ENCODE measurements at regions not wholly inside any gene's neighbourhood (a gene's known extent, or its start where the extent isn't known, plus 50 kb on each side); places are given as distances from the start of the nearest gene placed in this dataset.

DNA sequence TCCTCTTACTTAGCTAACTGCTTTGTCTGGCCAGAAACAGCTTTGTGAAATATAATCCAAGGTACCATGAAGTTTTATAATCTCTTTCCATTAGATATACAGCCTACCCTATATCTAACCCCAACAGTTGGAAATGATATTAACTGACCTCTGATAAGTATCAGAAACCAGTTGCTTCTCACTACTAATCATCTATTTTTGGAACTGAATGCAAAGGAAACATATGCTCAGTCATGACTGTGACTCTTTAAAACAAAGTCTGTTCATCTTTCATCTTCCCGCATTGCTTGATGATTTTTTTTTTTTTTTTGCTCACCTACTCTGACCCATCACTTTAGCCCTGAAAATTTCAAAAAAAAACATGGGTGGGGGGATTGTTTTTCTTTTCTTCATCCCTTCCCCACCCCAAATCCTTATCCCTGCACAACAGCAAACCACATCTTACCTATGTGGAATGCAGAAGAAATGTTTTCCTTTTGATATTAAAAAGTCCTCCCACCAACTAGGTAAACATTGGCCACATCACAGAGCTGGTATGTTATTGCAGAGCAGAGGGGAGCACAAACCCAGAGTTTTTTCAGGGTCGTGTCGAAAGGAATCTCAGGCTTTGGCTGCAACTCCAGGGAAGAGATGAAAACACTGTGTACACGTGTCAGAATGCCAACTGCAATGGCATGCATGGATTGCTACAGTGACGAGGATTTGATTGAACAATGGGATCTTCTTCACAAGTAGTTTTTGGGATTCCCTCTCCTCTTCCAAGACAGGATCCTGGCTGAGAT, 137.3 kb downstream of the SLC30A10 start:
- TF ChIP-seq GATA2 (IDR thresholded peaks at IDR 0.05; ENCODE audit: low read depth, low read length) (no peak), GATA3 (IDR thresholded peaks at IDR 0.05; ENCODE audit: low read depth, low read length) (peak; percentile 49; the same call in 1 of the 2 replicates)

GRCh38 chr1:219788700-219789099, 139.7 kb downstream of the SLC30A10 start:
- TF ChIP-seq GATA2 (IDR thresholded peaks at IDR 0.05; ENCODE audit: low read depth, low read length) (no peak), GATA3 (IDR thresholded peaks at IDR 0.05; ENCODE audit: low read depth, low read length) (no peak)

GRCh38 chr1:219788091-219788490, 140.3 kb downstream of the SLC30A10 start:
- TF ChIP-seq GATA3 (IDR thresholded peaks at IDR 0.05; ENCODE audit: low read depth, low read length) (no peak), GATA2 (IDR thresholded peaks at IDR 0.05; ENCODE audit: low read depth, low read length) (no peak)

DNA sequence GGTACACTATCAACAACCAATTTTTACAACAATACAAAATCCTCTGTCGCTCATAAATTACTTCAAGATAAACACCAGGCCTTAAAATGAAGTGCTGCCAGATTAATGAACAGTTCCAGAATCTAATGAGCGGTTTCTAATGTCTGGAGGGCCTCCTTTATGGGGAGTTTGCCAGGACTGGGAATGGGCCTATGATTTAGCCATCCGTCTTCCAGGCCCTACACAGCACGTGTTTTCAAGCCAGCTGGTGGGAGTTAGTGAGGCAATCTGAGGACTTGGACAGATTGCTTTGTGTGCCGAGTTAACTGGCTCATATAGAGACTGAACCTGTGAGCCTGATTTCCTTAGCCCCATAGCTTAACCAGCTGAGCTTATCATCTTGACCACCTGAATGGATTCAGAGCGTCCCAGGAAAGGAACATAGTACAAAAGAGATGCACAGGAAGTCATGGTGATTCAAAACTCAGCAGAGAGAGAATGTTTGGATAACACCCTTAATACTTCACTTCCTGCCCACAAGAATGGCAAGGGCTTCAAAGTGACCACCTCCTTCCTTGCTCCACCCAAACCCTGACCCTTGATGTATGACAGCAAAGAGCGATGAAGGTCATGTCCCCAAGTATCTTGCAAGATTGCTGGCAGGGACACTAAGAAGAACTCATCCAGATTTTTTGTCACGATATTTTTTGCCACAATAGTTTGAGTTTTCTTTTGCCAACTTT, 143.5 kb downstream of the SLC30A10 start:
- TF ChIP-seq GATA2 (IDR thresholded peaks at IDR 0.05; ENCODE audit: low read depth, low read length) (no peak), GATA3 (IDR thresholded peaks at IDR 0.05; ENCODE audit: low read depth, low read length) (no peak)

DNA sequence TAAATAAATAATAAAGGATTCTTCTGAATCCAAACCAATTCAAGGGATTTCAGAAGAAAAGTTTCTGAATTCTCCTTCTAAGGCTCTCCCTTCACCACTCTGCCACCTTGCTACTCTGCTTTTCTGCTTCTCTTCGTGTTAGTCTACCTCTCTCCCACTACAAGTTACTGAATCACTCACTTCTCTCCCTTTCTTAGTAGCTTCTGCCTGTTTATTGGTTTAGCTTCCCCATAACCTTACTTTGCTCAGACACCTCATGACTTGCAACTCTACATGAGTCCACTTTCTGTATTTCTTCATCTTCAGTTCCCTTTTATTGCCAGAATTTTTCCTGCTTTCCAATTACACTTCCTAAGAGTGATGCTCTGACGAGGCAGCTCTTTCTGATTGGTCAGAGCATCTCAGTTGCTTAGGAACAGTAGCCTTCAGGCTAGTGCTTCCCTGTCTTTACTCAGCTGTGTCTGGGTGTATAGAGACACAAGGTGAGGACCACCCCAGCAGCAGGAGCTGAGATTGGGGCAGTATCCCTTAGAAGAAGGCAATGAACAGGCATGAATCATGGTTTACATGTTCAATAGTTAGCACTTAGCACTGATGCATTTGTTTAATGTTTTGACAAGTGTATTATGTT, 144.6 kb downstream of the SLC30A10 start:
- TF ChIP-seq GATA2 (IDR thresholded peaks at IDR 0.05; ENCODE audit: low read depth, low read length), result no peak
- no peak for TF ChIP-seq GATA3 (IDR thresholded peaks at IDR 0.05; ENCODE audit: low read depth, low read length)

GRCh38 chr1:219782929-219783328, 145.4 kb downstream of the SLC30A10 start:
- no peak for TF ChIP-seq GATA3 (IDR thresholded peaks at IDR 0.05; ENCODE audit: low read depth, low read length)
- TF ChIP-seq GATA2 (IDR thresholded peaks at IDR 0.05; ENCODE audit: low read depth, low read length), result no peak

GRCh38 chr1:219782311-219782710, 146.0 kb downstream of the SLC30A10 start:
- no peak for TF ChIP-seq GATA3 (IDR thresholded peaks at IDR 0.05; ENCODE audit: low read depth, low read length)
- no peak for TF ChIP-seq GATA2 (IDR thresholded peaks at IDR 0.05; ENCODE audit: low read depth, low read length)

DNA sequence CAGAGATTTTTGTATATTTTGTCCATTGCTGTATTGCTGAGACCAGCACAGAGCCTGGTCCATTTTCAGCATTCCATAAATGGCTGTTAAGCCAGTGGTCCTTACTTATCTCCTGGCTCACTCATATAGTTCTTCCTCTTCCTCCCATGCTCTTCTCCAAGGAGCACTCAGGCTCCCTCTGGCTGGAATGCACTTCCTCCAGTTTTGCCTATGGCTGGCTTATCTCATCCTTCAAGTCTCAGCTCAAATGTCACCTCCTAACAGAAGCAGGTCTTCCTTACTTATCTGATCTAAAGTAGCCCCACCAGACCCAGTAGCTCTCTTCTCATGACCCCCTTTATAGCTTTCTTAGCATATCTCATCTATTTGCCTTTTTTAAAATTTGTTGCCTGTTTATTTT, 146.9 kb downstream of the SLC30A10 start:
- TF ChIP-seq GATA2 (IDR thresholded peaks at IDR 0.05; ENCODE audit: low read depth, low read length) (no peak), GATA3 (IDR thresholded peaks at IDR 0.05; ENCODE audit: low read depth, low read length) (no peak)

DNA sequence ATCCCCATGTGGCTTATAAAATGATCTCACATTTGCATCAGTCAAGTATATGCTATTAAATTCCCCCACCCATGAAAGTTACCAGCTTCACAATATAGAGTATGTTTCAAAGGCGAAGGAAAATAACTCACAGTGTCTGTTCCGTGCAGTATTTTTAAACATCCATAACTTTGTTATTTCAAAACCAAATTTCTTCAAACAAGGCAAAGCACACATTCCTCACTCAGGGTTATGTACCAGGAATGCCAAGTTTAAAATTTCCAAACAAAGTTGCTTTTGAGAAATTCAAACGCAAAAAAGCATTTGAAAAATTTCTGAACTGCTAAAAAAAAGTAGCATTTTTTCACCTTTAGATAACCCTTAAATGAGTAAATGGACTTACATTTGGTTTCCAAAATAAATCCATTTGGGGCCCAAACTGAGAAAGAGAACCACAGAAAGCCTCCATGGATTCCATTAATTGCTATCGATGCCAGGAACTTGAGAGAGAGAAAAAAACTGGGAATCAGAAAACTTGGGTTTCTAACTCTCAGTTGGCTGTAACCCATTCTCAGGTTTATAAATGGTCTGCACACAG, 149.5 kb downstream of the SLC30A10 start:
- no peak for TF ChIP-seq GATA2 (IDR thresholded peaks at IDR 0.05; ENCODE audit: low read depth, low read length)
- TF ChIP-seq GATA3 (IDR thresholded peaks at IDR 0.05; ENCODE audit: low read depth, low read length), result no peak

GRCh38 chr1:219778110-219778509, 150.2 kb downstream of the SLC30A10 start:
- TF ChIP-seq GATA3 (IDR thresholded peaks at IDR 0.05; ENCODE audit: low read depth, low read length) (no peak), GATA2 (IDR thresholded peaks at IDR 0.05; ENCODE audit: low read depth, low read length) (no peak)

GRCh38 chr1:219774386-219774785, 154.0 kb downstream of the SLC30A10 start:
- TF ChIP-seq GATA2 (IDR thresholded peaks at IDR 0.05; ENCODE audit: low read depth, low read length), result no peak
- no peak for TF ChIP-seq GATA3 (IDR thresholded peaks at IDR 0.05; ENCODE audit: low read depth, low read length)

DNA sequence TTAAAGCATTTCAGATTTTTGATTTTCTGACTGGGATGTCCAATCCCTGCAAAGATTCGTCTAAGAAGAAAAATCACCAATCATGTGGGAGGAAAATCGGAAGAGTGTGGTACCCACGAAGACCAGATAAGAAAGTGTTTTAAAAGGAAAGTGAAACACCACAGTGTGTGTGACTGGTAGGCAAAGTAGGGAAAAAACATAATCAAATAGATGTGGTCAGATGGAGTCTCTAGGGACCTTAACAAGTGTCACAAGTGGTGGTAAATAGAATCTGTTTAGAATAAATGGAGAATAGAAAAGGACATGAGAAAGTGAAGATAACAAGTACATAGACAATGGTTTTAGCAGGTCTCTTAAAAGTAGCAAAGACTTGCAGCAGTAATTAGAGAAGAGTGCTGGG, 154.6 kb downstream of the SLC30A10 start:
- TF ChIP-seq GATA2 (IDR thresholded peaks at IDR 0.05; ENCODE audit: low read depth, low read length) (no peak), GATA3 (IDR thresholded peaks at IDR 0.05; ENCODE audit: low read depth, low read length) (no peak)

- TF ChIP-seq GATA3 (IDR thresholded peaks at IDR 0.05; ENCODE audit: low read depth, low read length) (no peak), GATA2 (IDR thresholded peaks at IDR 0.05; ENCODE audit: low read depth, low read length) (no peak)
Observed at GRCh38 chr1:219773110-219773509, 155.2 kb downstream of the SLC30A10 start.

Measured in SH-SY5Y (cell line).